ENCODE measurements at regions not wholly inside any gene's neighbourhood (a gene's known extent, or its start where the extent isn't known, plus 50 kb on each side); places are given as distances from the start of the nearest gene placed in this dataset.

GRCh38 chr7:26916336-26916735 lies 51.9 kb upstream of the SKAP2 start:
- Histone ChIP-seq H3K36me3 (no peaks in the 10 kb centered on the region), H3K4me1 (no peaks in the 10 kb centered on the region), H3K27ac (no peak overlapping the region), H3K9me3 (no peaks in the 10 kb centered on the region), H3K4me3 (no peak overlapping the region), H3K27me3 (no peaks in the 10 kb centered on the region)
- intact Hi-C loops (cut with DNase I), result no loop called here
- no peak for TF ChIP-seq CTCF (IDR thresholded peaks at IDR 0.05)
- DNase-seq (ENCODE audit: low spot score in 2 of 2), result no peak

All from ascending aorta (tissue), 2 donors.